ENCODE measurements at regions not wholly inside any gene's neighbourhood (a gene's known extent, or its start where the extent isn't known, plus 50 kb on each side); places are given as distances from the start of the nearest gene placed in this dataset.
"Not testable (repeated sequence)": the region's sequence is repeated elsewhere in the genome, so short reads cannot be mapped to it uniquely, and the experiment has no call there.

- POLR2A ChIA-PET: no interaction called here
- CTCF ChIA-PET: no interaction called here
Observed at GRCh38 chr1:185398022-185398421, 81.0 kb upstream of the IVNS1ABP start.

- ChIA-PET CTCF (no interaction called here), POLR2A (no interaction called here)
Observed at GRCh38 chr1:185397183-185397582, 80.1 kb upstream of the IVNS1ABP start.

- ChIA-PET POLR2A (no interaction called here), CTCF (no interaction called here)
Observed at GRCh38 chr1:185396126-185396525, 79.1 kb upstream of the IVNS1ABP start.

DNA sequence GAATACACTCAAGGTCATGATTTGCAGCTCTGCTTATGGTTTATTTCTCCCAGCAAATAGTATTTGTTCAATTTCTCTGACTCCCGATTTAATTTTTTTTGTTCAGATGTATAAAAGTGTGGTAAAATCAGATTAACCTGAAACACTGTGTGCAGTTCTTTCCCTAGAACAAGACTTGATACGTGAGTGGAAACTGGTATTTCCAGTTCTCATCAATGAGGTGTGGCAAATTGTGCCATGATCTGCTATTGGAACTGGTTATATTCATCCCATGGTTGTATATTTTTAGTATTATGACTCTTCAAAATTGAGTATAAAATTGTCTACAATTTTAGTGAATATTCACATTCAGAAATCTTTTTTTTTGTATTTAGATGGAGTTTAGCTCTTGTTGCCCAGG, 76.8 kb upstream of the IVNS1ABP start:
- CTCF ChIA-PET: no interaction called here
- POLR2A ChIA-PET: no interaction called here

GRCh38 chr1:185393205-185393604, 76.2 kb upstream of the IVNS1ABP start:
- CTCF ChIA-PET: no interaction called here
- POLR2A ChIA-PET: no interaction called here

DNA sequence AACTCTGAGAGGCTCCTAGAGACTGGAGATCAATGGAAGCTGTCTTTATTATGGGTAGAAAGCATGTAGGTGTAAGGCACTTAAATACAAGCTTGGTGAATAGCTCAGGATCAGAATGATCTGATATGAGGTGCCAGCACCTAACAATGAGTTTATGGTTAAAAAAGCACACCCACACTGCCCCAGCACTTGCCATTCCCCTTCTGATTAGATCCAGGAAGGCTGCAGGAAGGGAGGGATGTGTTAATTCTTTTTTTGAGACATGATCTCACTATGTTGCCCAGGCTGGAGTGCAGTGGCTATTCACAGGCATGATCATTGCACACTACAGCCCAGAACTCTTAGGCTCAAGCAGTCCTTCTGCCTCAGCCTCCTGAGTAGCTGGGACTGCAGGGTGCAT, 71.8 kb upstream of the IVNS1ABP start:
- POLR2A ChIA-PET: no interaction called here

GRCh38 chr1:185388346-185388745, 71.3 kb upstream of the IVNS1ABP start:
- CTCF ChIA-PET: no interaction called here
- POLR2A ChIA-PET: no interaction called here

More for the DNA sequence above, 71.8 kb upstream of the IVNS1ABP start:
- CTCF ChIA-PET: no interaction called here

- ChIA-PET POLR2A (no interaction called here), CTCF (no interaction called here)
Observed at GRCh38 chr1:185385991-185386390, 68.9 kb upstream of the IVNS1ABP start.

GRCh38 chr1:185383805-185384204, 66.8 kb upstream of the IVNS1ABP start:
- POLR2A ChIA-PET, CTCF ChIA-PET: not testable (repeated sequence)

DNA sequence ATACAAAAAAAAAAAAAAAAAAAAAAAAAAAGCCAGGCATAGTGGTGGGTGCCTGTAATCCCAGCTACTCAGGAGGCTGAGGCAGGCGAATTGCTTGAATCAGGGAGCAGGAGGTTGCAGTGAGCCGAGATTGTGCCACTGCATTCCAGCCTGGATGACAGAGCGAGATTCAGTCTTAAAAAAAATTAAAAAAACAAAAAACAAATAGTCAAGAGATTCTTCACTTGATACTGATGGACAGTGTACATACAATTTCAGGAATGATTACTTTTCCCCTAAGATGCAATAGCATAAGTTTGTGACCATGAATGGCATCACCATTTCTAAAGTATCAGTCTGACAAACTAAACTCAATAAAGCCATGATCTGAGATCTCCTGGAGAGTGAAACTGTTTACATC, 60.8 kb upstream of the IVNS1ABP start:
- ChIA-PET POLR2A (no interaction called here), CTCF (interaction anchor here (0.9 kb wide), 1 partner anchor 16 kb away, joined by 3 read pairs; no protein-coding TSS in a partner anchor)

- POLR2A ChIA-PET: no interaction called here
Observed at GRCh38 chr1:185376840-185377635, 60.0 kb upstream of the IVNS1ABP start.

DNA sequence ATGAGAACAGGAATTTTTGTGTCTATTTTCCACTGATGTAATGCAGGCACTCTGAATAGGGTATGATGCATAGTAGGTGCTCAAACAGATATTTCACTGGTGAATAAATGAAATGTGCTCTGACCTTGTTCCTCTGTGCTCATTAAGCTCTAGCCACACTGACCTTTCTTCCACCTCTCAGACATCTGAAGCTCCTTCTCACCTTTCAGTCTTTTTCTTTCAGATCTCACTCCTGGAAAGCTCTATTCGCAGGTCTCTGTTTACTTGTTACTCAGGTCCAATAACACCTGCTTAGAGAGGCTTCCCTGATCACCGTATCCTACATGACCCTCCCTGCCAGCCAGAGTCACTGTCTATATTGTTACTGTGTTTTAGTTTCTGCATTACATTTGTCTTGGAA, 59.2 kb upstream of the IVNS1ABP start:
- ChIA-PET CTCF (no interaction called here), POLR2A (no interaction called here)

More at GRCh38 chr1:185376840-185377635, 60.0 kb upstream of the IVNS1ABP start:
- CTCF ChIA-PET: interaction anchor here (0.9 kb wide), 1 partner anchor 15 kb away, joined by 3 read pairs; no protein-coding TSS in a partner anchor

- POLR2A ChIA-PET: no interaction called here
- CTCF ChIA-PET: no interaction called here
Observed at GRCh38 chr1:185375583-185375982, 58.5 kb upstream of the IVNS1ABP start.

- CTCF ChIA-PET: no interaction called here
- POLR2A ChIA-PET: no interaction called here
Observed at GRCh38 chr1:185373813-185374529, 56.9 kb upstream of the IVNS1ABP start.

DNA sequence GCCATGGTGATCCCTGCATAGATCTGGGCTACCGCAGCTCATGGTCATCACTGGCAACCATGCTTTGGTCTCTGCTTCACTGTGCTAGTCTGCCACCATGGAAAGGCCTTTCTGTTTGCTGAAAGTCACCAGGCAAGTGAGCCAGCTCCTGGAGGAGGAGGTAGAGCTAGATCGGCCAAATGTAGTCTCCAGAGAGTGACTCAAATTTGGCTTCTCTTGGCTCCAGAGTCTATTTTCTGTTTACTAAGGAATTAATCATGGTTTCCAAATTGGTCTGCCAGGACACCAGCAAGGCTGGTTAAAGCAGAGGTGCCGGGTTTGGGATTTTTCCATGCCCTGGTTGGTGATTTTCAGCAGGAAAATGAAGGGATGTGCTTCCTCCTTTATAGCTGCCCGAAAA, 52.7 kb upstream of the IVNS1ABP start:
- POLR2A ChIA-PET: no interaction called here
- CTCF ChIA-PET: no interaction called here

DNA sequence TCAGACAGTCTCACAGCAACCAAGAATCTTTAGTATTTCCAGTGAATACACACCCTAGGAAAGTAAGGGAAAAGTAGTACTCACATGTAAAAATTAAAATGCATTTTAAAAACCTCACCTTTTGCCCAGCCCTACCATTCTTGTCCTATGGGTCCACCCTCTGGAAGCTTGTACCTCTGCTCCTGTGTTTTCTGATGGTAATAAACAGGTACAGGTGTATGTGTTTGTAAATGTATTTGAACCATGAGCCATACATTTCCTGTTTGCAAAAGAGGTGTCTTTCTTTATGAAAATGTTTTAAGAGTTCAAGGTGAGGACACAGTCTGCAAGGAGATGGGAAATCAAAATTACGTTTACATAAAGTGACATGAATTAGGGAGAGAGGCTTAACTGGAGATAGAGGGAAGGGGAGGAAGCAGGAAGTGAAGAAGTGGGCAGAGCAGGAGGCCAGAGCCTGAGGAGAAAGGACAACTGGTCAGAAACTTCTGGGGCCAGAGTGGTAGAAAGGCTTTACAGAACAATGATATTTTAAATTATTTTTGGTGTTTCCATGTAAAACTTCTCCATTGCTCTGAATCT, 52.0 kb upstream of the IVNS1ABP start:
- ChIA-PET CTCF (no interaction called here), POLR2A (no interaction called here)

DNA sequence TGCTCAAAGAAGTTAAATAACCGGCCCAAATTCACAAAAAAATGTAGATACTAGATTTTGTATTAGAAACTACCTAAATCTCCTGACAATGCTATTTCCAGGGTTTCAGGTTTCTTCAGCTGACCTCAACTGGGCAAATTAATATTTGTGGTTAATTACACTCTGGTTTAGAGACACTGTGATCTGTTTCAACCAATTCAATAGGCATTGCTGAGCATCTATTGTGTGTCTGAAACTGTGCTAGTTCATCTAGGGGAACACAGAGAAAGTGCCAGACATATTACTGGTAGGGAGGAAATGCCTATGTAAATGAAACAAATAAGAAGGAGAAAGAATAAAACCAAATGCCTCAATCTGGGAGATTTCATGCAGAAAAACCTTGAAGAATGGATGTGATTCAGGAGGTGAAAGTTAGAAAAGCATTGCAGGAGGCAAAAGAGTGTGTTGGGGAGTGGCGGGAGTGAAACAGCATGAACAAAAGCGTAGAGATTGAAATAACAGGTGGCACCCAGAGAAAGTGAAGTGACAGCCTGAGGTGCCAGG, 51.3 kb upstream of the IVNS1ABP start:
- ChIA-PET POLR2A (no interaction called here), CTCF (no interaction called here)

DNA sequence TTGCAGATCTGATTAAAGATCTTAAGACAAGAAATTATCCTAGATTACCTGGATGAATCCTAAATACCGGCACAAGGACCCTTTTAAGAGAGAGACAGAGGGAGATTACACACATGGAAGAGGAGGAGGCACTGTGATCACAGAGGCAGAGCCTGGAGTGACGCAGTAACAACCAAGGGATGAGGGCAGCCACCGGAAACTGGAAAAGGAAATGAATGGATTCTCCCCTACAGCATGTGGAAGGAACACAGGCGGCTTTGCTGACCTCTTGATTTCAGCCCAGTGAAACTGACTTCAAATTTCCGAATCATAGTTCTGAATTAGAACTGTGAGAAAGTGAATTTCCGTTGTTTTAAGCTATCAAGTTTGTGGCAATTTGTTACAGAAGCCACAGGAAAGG, 50.2 kb upstream of the IVNS1ABP start:
- ChIA-PET CTCF (no interaction called here), POLR2A (no interaction called here)

Measured in activated CD8-positive, alpha-beta memory T cell treated with anti-CD3 and anti-CD28 coated beads for 36 hours (primary cell).